ENCODE measurements at regions not wholly inside any gene's neighbourhood (a gene's known extent, or its start where the extent isn't known, plus 50 kb on each side); places are given as distances from the start of the nearest gene placed in this dataset.

- H3K4me3 Mint-ChIP-seq = no peak overlapping the region
- H3K4me1 Mint-ChIP-seq (ENCODE audit: low read depth) = no peaks in the 10 kb centered on the region
- no peaks in the 10 kb centered on the region for H3K9me3 Mint-ChIP-seq
- H3K36me3 Mint-ChIP-seq (ENCODE audit: insufficient read depth in 2 of 2) = no peaks in the 10 kb centered on the region
- ATAC-seq (replicated peaks in 1 of 2) (no peak), DNase-seq (no peak)
- no peak overlapping the region for H3K27ac Mint-ChIP-seq
- peaks cover 30% of the 10 kb centered on the region for H3K27me3 Mint-ChIP-seq (ENCODE audit: low read depth)
These were observed 57.4 kb upstream of the SLCO4A1 start for GRCh38 chr20:62584671-62585460.

GRCh38 chr20:62585461-62585970, 56.8 kb upstream of the SLCO4A1 start:
- H3K4me3 Mint-ChIP-seq = no peak overlapping the region
- H3K36me3 Mint-ChIP-seq (ENCODE audit: insufficient read depth in 2 of 2) = no peaks in the 10 kb centered on the region
- H3K27ac Mint-ChIP-seq = no peak overlapping the region
- DNase-seq (no peak), ATAC-seq (replicated peaks in 1 of 2) (no peak)
- no peaks in the 10 kb centered on the region for H3K9me3 Mint-ChIP-seq
- no peaks in the 10 kb centered on the region for H3K4me1 Mint-ChIP-seq (ENCODE audit: low read depth)
- H3K27me3 Mint-ChIP-seq (ENCODE audit: low read depth) = peaks cover 24% of the 10 kb centered on the region

- H3K27ac Mint-ChIP-seq = no peak overlapping the region
- DNase-seq (no peak), ATAC-seq (replicated peaks in 1 of 2) (no peak)
- no peaks in the 10 kb centered on the region for H3K36me3 Mint-ChIP-seq (ENCODE audit: insufficient read depth in 2 of 2)
- H3K9me3 Mint-ChIP-seq = no peaks in the 10 kb centered on the region
- peaks cover 28% of the 10 kb centered on the region for H3K27me3 Mint-ChIP-seq (ENCODE audit: low read depth)
- no peak overlapping the region for H3K4me3 Mint-ChIP-seq
- no peaks in the 10 kb centered on the region for H3K4me1 Mint-ChIP-seq (ENCODE audit: low read depth)
These were observed 55.5 kb upstream of the SLCO4A1 start for GRCh38 chr20:62586799-62587198.

- ATAC-seq (replicated peaks in 1 of 2) (peak; percentile 54 to 65), DNase-seq (peak; percentile 28 to 36)
- Mint-ChIP-seq H3K9me3 (no peaks in the 10 kb centered on the region), H3K36me3 (ENCODE audit: insufficient read depth in 2 of 2) (no peaks in the 10 kb centered on the region), H3K4me1 (ENCODE audit: low read depth) (peaks cover 5% of the 10 kb centered on the region), H3K4me3 (no peak overlapping the region), H3K27ac (no peak overlapping the region), H3K27me3 (ENCODE audit: low read depth) (peaks cover 29% of the 10 kb centered on the region)
These were observed 54.4 kb upstream of the SLCO4A1 start for GRCh38 chr20:62587757-62588402.

GRCh38 chr20:62588458-62589149, 53.7 kb upstream of the SLCO4A1 start:
- H3K36me3 Mint-ChIP-seq (ENCODE audit: insufficient read depth in 2 of 2) = no peaks in the 10 kb centered on the region
- no peak for ATAC-seq (replicated peaks in 1 of 2)
- H3K27me3 Mint-ChIP-seq (ENCODE audit: low read depth) = peaks cover 24% of the 10 kb centered on the region
- H3K9me3 Mint-ChIP-seq = no peaks in the 10 kb centered on the region
- no peak for DNase-seq
- no peak overlapping the region for H3K27ac Mint-ChIP-seq
- H3K4me1 Mint-ChIP-seq (ENCODE audit: low read depth) = peaks cover 5% of the 10 kb centered on the region
- H3K4me3 Mint-ChIP-seq = no peak overlapping the region

GRCh38 chr20:62589150-62589498, 53.2 kb upstream of the SLCO4A1 start:
- H3K36me3 Mint-ChIP-seq (ENCODE audit: insufficient read depth in 2 of 2) = no peaks in the 10 kb centered on the region
- H3K4me1 Mint-ChIP-seq (ENCODE audit: low read depth) = peaks cover 5% of the 10 kb centered on the region
- H3K4me3 Mint-ChIP-seq = no peak overlapping the region
- H3K9me3 Mint-ChIP-seq = no peaks in the 10 kb centered on the region
- DNase-seq = no peak
- H3K27ac Mint-ChIP-seq = no peak overlapping the region
- H3K27me3 Mint-ChIP-seq (ENCODE audit: low read depth) = peaks cover 27% of the 10 kb centered on the region
- ATAC-seq (replicated peaks in 1 of 2) = no peak

GRCh38 chr20:62589720-62590119, 52.6 kb upstream of the SLCO4A1 start:
- H3K27ac Mint-ChIP-seq = no peak overlapping the region
- no peaks in the 10 kb centered on the region for H3K36me3 Mint-ChIP-seq (ENCODE audit: insufficient read depth in 2 of 2)
- peaks cover 33% of the 10 kb centered on the region for H3K27me3 Mint-ChIP-seq (ENCODE audit: low read depth)
- no peak overlapping the region for H3K4me3 Mint-ChIP-seq
- H3K9me3 Mint-ChIP-seq = no peaks in the 10 kb centered on the region
- no peak for DNase-seq
- ATAC-seq (replicated peaks in 1 of 2) = no peak
- H3K4me1 Mint-ChIP-seq (ENCODE audit: low read depth) = peaks cover 5% of the 10 kb centered on the region

GRCh38 chr20:62590309-62591121, 51.8 kb upstream of the SLCO4A1 start:
- DNase-seq = no peak
- Mint-ChIP-seq H3K27me3 (ENCODE audit: low read depth) (peaks cover 34% of the 10 kb centered on the region), H3K9me3 (no peaks in the 10 kb centered on the region), H3K4me1 (ENCODE audit: low read depth) (peaks cover 5% of the 10 kb centered on the region), H3K36me3 (ENCODE audit: insufficient read depth in 2 of 2) (no peaks in the 10 kb centered on the region), H3K27ac (no peak overlapping the region), H3K4me3 (no peak overlapping the region)
- no peak for ATAC-seq (replicated peaks in 1 of 2)

GRCh38 chr20:62591122-62591468, 51.2 kb upstream of the SLCO4A1 start:
- Mint-ChIP-seq H3K27ac (no peak overlapping the region), H3K9me3 (no peaks in the 10 kb centered on the region), H3K27me3 (ENCODE audit: low read depth) (peaks cover 37% of the 10 kb centered on the region), H3K4me3 (no peak overlapping the region), H3K36me3 (ENCODE audit: insufficient read depth in 2 of 2) (no peaks in the 10 kb centered on the region), H3K4me1 (ENCODE audit: low read depth) (peaks cover 5% of the 10 kb centered on the region)
- DNase-seq (no peak), ATAC-seq (replicated peaks in 1 of 2) (no peak)

- Mint-ChIP-seq H3K4me3 (no peak overlapping the region), H3K27ac (no peak overlapping the region), H3K27me3 (ENCODE audit: low read depth) (peaks cover 38% of the 10 kb centered on the region), H3K9me3 (no peaks in the 10 kb centered on the region), H3K36me3 (ENCODE audit: insufficient read depth in 2 of 2) (no peaks in the 10 kb centered on the region), H3K4me1 (ENCODE audit: low read depth) (peaks cover 5% of the 10 kb centered on the region)
- no peak for DNase-seq
- no peak for ATAC-seq (replicated peaks in 1 of 2)
These were observed 50.7 kb upstream of the SLCO4A1 start for GRCh38 chr20:62591591-62591990.
